Neuronal stem cell (in vitro differentiated cells): ENCODE measurements at regions not wholly inside any gene's neighbourhood (a gene's known extent, or its start where the extent isn't known, plus 50 kb on each side); places are given as distances from the start of the nearest gene placed in this dataset.
A peak's percentile ranks its signal among the peaks of the same experiment; 100 is the strongest.

Experiments
- DNase-seq: peaks from one replicate; pipeline ENCODE4 v3.0.0-alpha.2; 2013; ENCODE audit warnings: low spot score
- H2AFZ ChIP-seq: one replicate; pipeline ENCODE4 v1.6.1; 2013; ENCODE audit warnings: mild to moderate bottlenecking, low read length, inconsistent platforms
- H2AK5ac ChIP-seq: 2 replicates; pipeline ENCODE4 v1.6.1; 2013; ENCODE audit warnings: low read depth, mild to moderate bottlenecking, inconsistent platforms, low read length, moderate library complexity, mixed read lengths
- H2BK120ac ChIP-seq: 2 replicates; pipeline ENCODE4 v1.6.1; 2013; ENCODE audit warnings: low read depth, mild to moderate bottlenecking, inconsistent platforms, low read length, moderate library complexity, mixed read lengths
- H2BK12ac ChIP-seq: one replicate; pipeline ENCODE4 v1.6.1; 2013; ENCODE audit warnings: low read length, inconsistent platforms
- H2BK15ac ChIP-seq: 2 replicates; pipeline ENCODE4 v1.6.1; 2013; ENCODE audit warnings: mild to moderate bottlenecking, low read length, inconsistent platforms, mixed read lengths
- H2BK5ac ChIP-seq: one replicate; pipeline ENCODE4 v1.6.1; 2013; ENCODE audit warnings: inconsistent platforms, mild to moderate bottlenecking, low read length, moderate library complexity
- H3K14ac ChIP-seq: one replicate; pipeline ENCODE4 v1.6.1; 2013; ENCODE audit warnings: low read length, inconsistent platforms
- H3K18ac ChIP-seq: 2 replicates; pipeline ENCODE4 v1.6.1; 2013; ENCODE audit warnings: low read length, inconsistent platforms
- H3K23ac ChIP-seq: 2 replicates; pipeline ENCODE4 v1.6.1; 2013; ENCODE audit warnings: low read depth, mild to moderate bottlenecking, mixed read lengths, low read length, inconsistent platforms; ENCODE audit not compliant: poor library complexity
- H3K27ac ChIP-seq: replicated peaks from 3 replicates; pipeline ENCODE4 v1.5.1; 2013; ENCODE audit warnings: low read length, inconsistent platforms
- H3K27me3 ChIP-seq, 3 experiments: 2 replicates each; pipeline ENCODE4 v1.6.1; 2013; ENCODE audit warnings: low read length in 3 of 3, mild to moderate bottlenecking in 2 of 3, inconsistent platforms in 1 of 3, low read depth in 1 of 3, mixed read lengths in 1 of 3, moderate library complexity in 1 of 3; ENCODE audit not compliant: control insufficient read depth in 3 of 3, insufficient read depth in 3 of 3
- H3K36me3 ChIP-seq, 2 donors: replicated peaks in 1 of 2; 2 replicates each; pipeline ENCODE4 v1.6.1; 2013; ENCODE audit warnings: low read length in 2 of 2; ENCODE audit not compliant: control insufficient read depth in 2 of 2, insufficient read depth in 2 of 2
- H3K4ac ChIP-seq: 2 replicates; pipeline ENCODE4 v1.6.1; 2013; ENCODE audit warnings: inconsistent platforms, mild to moderate bottlenecking, low read length, moderate library complexity
- H3K4me1 ChIP-seq, 2 donors: 1 replicate in 1 of 2; 2 replicates in 1 of 2; pipeline ENCODE4 v1.6.1; 2013; ENCODE audit warnings: low read length in 2 of 2, low read depth in 1 of 2; ENCODE audit not compliant: control insufficient read depth in 2 of 2, insufficient read depth in 1 of 2
- H3K4me2 ChIP-seq: one replicate; pipeline ENCODE4 v1.6.1; 2013; ENCODE audit warnings: mild to moderate bottlenecking, low read length, inconsistent platforms; ENCODE audit not compliant: insufficient read depth, poor library complexity, severe bottlenecking
- H3K4me3 ChIP-seq, 2 donors: 2 replicates each; pipeline ENCODE4 v1.5.1; 2013; ENCODE audit warnings: low read length in 2 of 2, mild to moderate bottlenecking in 2 of 2, inconsistent platforms in 1 of 2, moderate library complexity in 1 of 2
- H3K79me1 ChIP-seq: one replicate; pipeline ENCODE4 v1.6.1; 2013; ENCODE audit warnings: low read depth, mild to moderate bottlenecking, inconsistent platforms, low read length, moderate library complexity
- H3K9ac ChIP-seq: one replicate; pipeline ENCODE4 v1.6.1; 2013; ENCODE audit warnings: mild to moderate bottlenecking, low read depth, low read length, inconsistent platforms; ENCODE audit not compliant: poor library complexity
- H3K9me3 ChIP-seq, 2 donors: replicated peaks in 1 of 2; 2 replicates each; pipeline versions ENCODE3 to v1.6.1; 2013; ENCODE audit warnings: low read length in 2 of 2, mild to moderate bottlenecking in 2 of 2, inconsistent platforms in 1 of 2, low read depth in 1 of 2, mixed read lengths in 1 of 2, moderate library complexity in 1 of 2; ENCODE audit not compliant: control insufficient read depth in 2 of 2, insufficient read depth in 1 of 2
- H4K8ac ChIP-seq: one replicate; pipeline ENCODE4 v1.6.1; 2013; ENCODE audit warnings: low read depth, mild to moderate bottlenecking, inconsistent platforms, low read length, moderate library complexity
- H4K91ac ChIP-seq: one replicate; pipeline ENCODE4 v1.6.1; 2013; ENCODE audit warnings: low read length, low read depth, mild to moderate bottlenecking, inconsistent platforms; ENCODE audit not compliant: poor library complexity
- WGBS, 2 donors: extraction: QIAGEN DNeasy Blood & Tissue Kit; methylation state at CpG; one replicate each; pipeline ENCODE4 v1.1.7; 2013; ENCODE audit warnings: missing lambda C conversion rate in 2 of 2, mixed read lengths in 1 of 2; ENCODE audit not compliant: insufficient read length in 2 of 2, insufficient replicate concordance in 1 of 2; ENCODE audit errors: extremely low coverage in 2 of 2; 5-methylcytosine and 5-hydroxymethylcytosine counted together

GRCh38 chr1:81330521-81330920 lies 470.2 kb upstream of the ADGRL2 start:
- no peak overlapping the region for H2BK15ac ChIP-seq
- no peak overlapping the region for H4K91ac ChIP-seq
- no peak overlapping the region for H3K23ac ChIP-seq
- no peak overlapping the region for H3K18ac ChIP-seq
- H2BK120ac ChIP-seq = no peak overlapping the region
- H3K9ac ChIP-seq = no peak overlapping the region
- H3K27me3 ChIP-seq = no peaks in the 10 kb centered on the region
- peaks cover 6 to 32% of the 10 kb centered on the region in 2 donors for H3K4me1 ChIP-seq
- no peak overlapping the region for H3K4ac ChIP-seq
- no peak overlapping the region for H3K4me2 ChIP-seq
- no peaks in the 10 kb centered on the region for H3K79me1 ChIP-seq
- H2BK5ac ChIP-seq = no peak overlapping the region
- no peak for DNase-seq
- no peak overlapping the region for H3K14ac ChIP-seq
- WGBS, 2 donors = no CpG with 5 or more reads among the region's 2 CpGs
- no peaks in the 10 kb centered on the region for H3K9me3 ChIP-seq
- no peak overlapping the region for H2AK5ac ChIP-seq
- H3K36me3 ChIP-seq = peaks cover 0 to 25% of the 10 kb centered on the region in 2 donors
- no peak overlapping the region for H4K8ac ChIP-seq
- no peak overlapping the region for H2AFZ ChIP-seq
- no peak overlapping the region for H2BK12ac ChIP-seq
- H3K27ac ChIP-seq = no peak overlapping the region
- no peak overlapping the region for H3K4me3 ChIP-seq

GRCh38 chr1:81330111-81330510 lies 470.6 kb upstream of the ADGRL2 start:
- no peak overlapping the region for H3K14ac ChIP-seq
- no peak overlapping the region for H2BK12ac ChIP-seq
- H4K91ac ChIP-seq = no peak overlapping the region
- no peak overlapping the region for H3K4me3 ChIP-seq
- peaks cover 6 to 32% of the 10 kb centered on the region in 2 donors for H3K4me1 ChIP-seq
- H2AFZ ChIP-seq = no peak overlapping the region
- no peaks in the 10 kb centered on the region for H3K79me1 ChIP-seq
- no peak overlapping the region for H3K4me2 ChIP-seq
- H3K4ac ChIP-seq = no peak overlapping the region
- no peak overlapping the region for H2BK5ac ChIP-seq
- no peaks in the 10 kb centered on the region for H3K27me3 ChIP-seq
- H3K9me3 ChIP-seq = no peaks in the 10 kb centered on the region
- no peak overlapping the region for H3K23ac ChIP-seq
- no peak overlapping the region for H4K8ac ChIP-seq
- H3K27ac ChIP-seq = no peak overlapping the region
- peaks cover 0 to 25% of the 10 kb centered on the region in 2 donors for H3K36me3 ChIP-seq
- no peak overlapping the region for H2AK5ac ChIP-seq
- no peak for DNase-seq
- no peak overlapping the region for H3K18ac ChIP-seq
- no peak overlapping the region for H2BK15ac ChIP-seq
- no peak overlapping the region for H2BK120ac ChIP-seq
- H3K9ac ChIP-seq = no peak overlapping the region

DNA sequence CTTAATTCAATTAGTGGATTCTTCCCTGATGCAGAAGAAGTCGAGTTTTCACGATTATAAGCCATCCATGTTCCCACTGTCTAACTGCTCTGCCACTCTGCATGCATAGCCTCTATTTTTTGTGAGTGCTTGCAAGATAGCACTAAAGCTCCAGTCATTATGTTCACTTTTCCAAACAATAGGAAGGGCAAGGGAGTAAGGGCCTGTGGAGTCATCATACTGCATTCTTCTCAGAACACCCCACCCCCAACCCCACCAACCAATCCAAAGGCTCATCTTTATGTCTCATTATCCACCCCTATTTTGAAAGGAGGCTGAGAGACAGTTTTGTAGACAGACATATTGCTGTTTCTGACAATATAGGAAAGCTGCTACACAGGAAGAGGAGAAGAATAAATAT lies 471.7 kb upstream of the ADGRL2 start:
- Histone ChIP-seq H4K8ac (no peak overlapping the region), H2BK15ac (no peak overlapping the region), H3K27ac (no peak overlapping the region), H3K9ac (no peak overlapping the region), H3K4me2 (no peak overlapping the region), H3K36me3 (peaks cover 0 to 25% of the 10 kb centered on the region in 2 donors), H2AFZ (no peak overlapping the region), H3K79me1 (no peaks in the 10 kb centered on the region), H3K4me1 (peaks cover 6 to 32% of the 10 kb centered on the region in 2 donors), H3K4me3 (no peak overlapping the region), H3K27me3 (no peaks in the 10 kb centered on the region), H3K23ac (no peak overlapping the region), H3K18ac (no peak overlapping the region), H2AK5ac (no peak overlapping the region), H3K14ac (no peak overlapping the region), H2BK120ac (no peak overlapping the region), H3K9me3 (no peaks in the 10 kb centered on the region), H2BK5ac (no peak overlapping the region), H3K4ac (no peak overlapping the region), H4K91ac (no peak overlapping the region), H2BK12ac (no peak overlapping the region)
- DNase-seq = no peak
- no CpG with 5 or more reads among the region's 2 CpGs for WGBS, 2 donors

DNA sequence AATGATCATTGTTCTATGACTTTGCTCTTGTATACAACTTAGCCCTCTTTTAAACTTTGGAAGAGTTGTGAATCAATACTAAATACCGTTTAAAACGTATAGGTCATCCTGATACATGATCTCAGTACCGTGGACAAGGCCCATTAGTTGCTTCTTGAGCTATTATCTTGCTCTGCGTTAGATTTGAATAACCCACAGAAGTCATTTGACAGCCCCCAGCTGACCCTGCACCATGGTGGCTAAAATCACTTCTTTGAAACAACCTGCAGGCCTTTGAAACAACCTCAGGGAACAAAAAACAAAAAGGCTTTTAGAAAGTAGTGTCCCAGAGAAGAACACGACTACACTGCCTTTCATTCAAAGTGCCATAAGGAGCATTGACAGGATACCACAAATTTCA lies 473.0 kb upstream of the ADGRL2 start:
- Histone ChIP-seq H3K9me3 (no peaks in the 10 kb centered on the region), H3K4me2 (no peak overlapping the region), H3K36me3 (peaks cover 0 to 20% of the 10 kb centered on the region in 2 donors), H2AFZ (no peak overlapping the region), H3K18ac (no peak overlapping the region), H3K9ac (no peak overlapping the region), H3K23ac (no peak overlapping the region), H3K4me1 (peaks cover 7 to 32% of the 10 kb centered on the region in 2 donors), H2AK5ac (no peak overlapping the region), H3K27ac (peak overlapping the region; percentile 56), H2BK120ac (no peak overlapping the region), H2BK15ac (no peak overlapping the region), H3K4ac (no peak overlapping the region), H3K79me1 (no peaks in the 10 kb centered on the region), H4K8ac (no peak overlapping the region), H2BK5ac (no peak overlapping the region), H2BK12ac (no peak overlapping the region), H3K4me3 (no peak overlapping the region), H3K27me3 (no peaks in the 10 kb centered on the region), H4K91ac (no peak overlapping the region), H3K14ac (no peak overlapping the region)
- peak; percentile 27 for DNase-seq
- WGBS, 2 donors = no CpG with 5 or more reads among the region's 5 CpGs
